HepG2 (cell line): ENCODE measurements at regions not wholly inside any gene's neighbourhood (a gene's known extent, or its start where the extent isn't known, plus 50 kb on each side); places are given as distances from the start of the nearest gene placed in this dataset.

Experiments used
- ATAC-seq: fragments of 200-7000 bp; cut with Tn5 transposase; 3 replicates; pipeline ENCODE4 v1.9.1; 2020; ENCODE audit warnings: mild to moderate bottlenecking, moderate library complexity
- BruUV-seq: library from RNA; stranded (reverse); fragments of 400-500 nt; replicated peaks from 2 replicates; lab custom pipeline; 2021; lab: Mats Ljungman, UMichigan
- CTCF ChIA-PET: fragments of 300-600 bp; formaldehyde crosslinking; extraction: SDS; loops from one replicate; lab custom pipeline; 2021; ENCODE audit warnings: low total read pairs, inconsistent platforms, low intra/inter-chr PET ratio; lab: Yijun Ruan, JAX
- POLR2A ChIA-PET: fragments of 350-600 bp; sonication (Branson Sonifier 250); formaldehyde crosslinking; loops from one replicate; lab custom pipeline; 2020; ENCODE audit warnings: antibody characterized with exemption, inconsistent platforms; lab: Yijun Ruan, JAX
- DNase-seq: peaks from one replicate; pipeline ENCODE4 v3.0.0-alpha.2; 2015; ENCODE audit warnings: low spot score
- FAIRE-seq: peaks from 3 replicates; lab custom pipeline; 2011; peaks lifted over from hg19 to GRCh38; lab: Jason Lieb, UNC
- H2AFZ ChIP-seq: one replicate; pipeline ENCODE4 v1.6.1; 2011; ENCODE audit warnings: low read length, inconsistent platforms
- H3K27ac ChIP-seq: fragments of 300-600 bp; 3 replicates; pipeline ENCODE4 v1.8.0; 2011; ENCODE audit warnings: mixed run types, mild to moderate bottlenecking, mixed read lengths, low read length, inconsistent platforms; ENCODE audit not compliant: insufficient read depth; ENCODE audit errors: extremely low read length
- H3K27me3 ChIP-seq, 2 experiments: fragments of 200-600 bp in 1 of 2; 2 replicates in 1 of 2; 3 replicates in 1 of 2; pipeline versions ENCODE4 v1.6.0 to v1.8.0; 2011; ENCODE audit warnings: low read length in 2 of 2, mild to moderate bottlenecking in 2 of 2, moderate library complexity in 2 of 2, inconsistent platforms in 1 of 2; ENCODE audit not compliant: insufficient read depth in 2 of 2, control insufficient read depth in 1 of 2
- H3K36me3 ChIP-seq, 2 experiments: fragments of 200-600 bp in 1 of 2; replicated peaks in 1 of 2; 2 replicates in 1 of 2; 3 replicates in 1 of 2; pipeline versions ENCODE4 v1.5.1 to v1.8.0; 2011; ENCODE audit warnings: low read length in 2 of 2, inconsistent platforms in 1 of 2; ENCODE audit not compliant: insufficient read depth in 2 of 2, control insufficient read depth in 1 of 2
- H3K4me1 ChIP-seq: 2 replicates; pipeline ENCODE4 v1.5.1; 2012; ENCODE audit warnings: low read length, inconsistent platforms; ENCODE audit not compliant: insufficient read depth
- H3K4me2 ChIP-seq: 2 replicates; pipeline ENCODE4 v1.6.0; 2011; ENCODE audit warnings: low read depth, low read length, inconsistent platforms
- H3K4me3 ChIP-seq, 3 experiments: fragments of 200-600 bp in 1 of 3; sonication (generic), shearing (Covaris generic) in 1 of 3; replicated peaks in 1 of 3; 2 replicates each; pipeline ENCODE4 v1.5.1; 2011 to 2016; ENCODE audit warnings: low read length in 3 of 3, inconsistent platforms in 2 of 3, low read depth in 2 of 3, mild to moderate bottlenecking in 2 of 3, control low read depth in 1 of 3, mixed read lengths in 1 of 3; ENCODE audit not compliant: insufficient read depth in 1 of 3
- H3K79me2 ChIP-seq: one replicate; pipeline ENCODE4 v1.6.1; 2011; ENCODE audit warnings: low read length, inconsistent platforms; ENCODE audit not compliant: insufficient read depth
- H3K9ac ChIP-seq: 2 replicates; pipeline ENCODE4 v1.6.0; 2011; ENCODE audit warnings: mild to moderate bottlenecking, low read depth, low read length, inconsistent platforms; ENCODE audit not compliant: insufficient read depth
- H3K9me3 ChIP-seq: 2 replicates; pipeline ENCODE4 v1.5.1; 2012; ENCODE audit warnings: mild to moderate bottlenecking, low read length
- H4K20me1 ChIP-seq: 2 replicates; pipeline ENCODE4 v1.6.0; 2011; ENCODE audit warnings: inconsistent platforms, mild to moderate bottlenecking, low read length, moderate library complexity; ENCODE audit not compliant: insufficient read depth
- EHMT2 ChIP-seq: fragments of 200-600 bp; sonication (generic); IDR thresholded peaks from 2 replicates; pipeline ENCODE4 v1.7.0; 2017; ENCODE audit warnings: antibody characterized with exemption, low read depth, low read length, borderline replicate concordance
- FOXO1 ChIP-seq: sonication (generic); formaldehyde crosslinking; IDR thresholded peaks from 2 replicates; pipeline ENCODE4 v1.4.0; 2020; ENCODE audit warnings: missing genetic modification reagents
- SIN3A ChIP-seq: IDR thresholded peaks from 2 replicates; pipeline ENCODE4 v1.6.1; 2011; ENCODE audit warnings: low read depth, mild to moderate bottlenecking, control low read depth, low read length, borderline replicate concordance
- TRAFD1 ChIP-seq: sonication (generic); formaldehyde crosslinking; IDR thresholded peaks from 2 replicates; pipeline ENCODE4 v1.5.1; 2020; ENCODE audit warnings: missing genetic modification reagents, mild to moderate bottlenecking, borderline replicate concordance
- ZBTB46 ChIP-seq: sonication (generic); formaldehyde crosslinking; IDR thresholded peaks from 2 replicates; pipeline ENCODE4 v1.4.0; 2020; ENCODE audit warnings: mild to moderate bottlenecking, missing genetic modification reagents, borderline replicate concordance
- ZNF446 ChIP-seq: sonication (generic); formaldehyde crosslinking; IDR thresholded peaks from 2 replicates; pipeline ENCODE4 v1.5.0; 2020; ENCODE audit warnings: mild to moderate bottlenecking, missing genetic modification reagents
- ZNF710 ChIP-seq: sonication (generic); formaldehyde crosslinking; IDR thresholded peaks from 2 replicates; pipeline ENCODE4 v1.5.0; 2020; ENCODE audit warnings: mild to moderate bottlenecking, missing genetic modification reagents, borderline replicate concordance
- ZNF83 ChIP-seq: sonication (generic); formaldehyde crosslinking; IDR thresholded peaks from 2 replicates; pipeline ENCODE4 v1.4.0; 2020; ENCODE audit warnings: missing genetic modification reagents, mild to moderate bottlenecking, borderline replicate concordance
- WGBS: methylation state at CpG from one replicate; pipeline ENCODE4 v1.1.6; 2017; ENCODE audit warnings: low lambda C conversion rate; 5-methylcytosine and 5-hydroxymethylcytosine counted together
- in situ Hi-C: cut with HindIII; loops from 2 replicates; pipeline ENCODE4 v1.10.0; 2017; ENCODE audit warnings: low pct_unique_long_range_greater_than_20kb; ENCODE audit not compliant: extremely low pct_ligation_motif_present
- intact Hi-C: fragments of 100-400 bp; cut with micrococcal nuclease; formaldehyde crosslinking; loops from one replicate; pipeline ENCODE4 v1.10.0; 2022; ENCODE audit not compliant: unreplicated experiment
- TF ChIP-seq, protein P1 (sequence below): sonication (generic); formaldehyde crosslinking; IDR thresholded peaks from 2 replicates; pipeline ENCODE4 v1.4.0; 2020; ENCODE audit warnings: missing genetic modification reagents, low read depth, mild to moderate bottlenecking, borderline replicate concordance
- TF ChIP-seq, protein P2 (sequence below): sonication (generic); formaldehyde crosslinking; IDR thresholded peaks from 2 replicates; pipeline ENCODE4 v1.4.0; 2020; ENCODE audit warnings: missing genetic modification reagents

- no peak overlapping the region for H3K4me3 ChIP-seq
Observed at GRCh38 chr5:116922532-116922931, 347.9 kb upstream of the SEMA6A start.

GRCh38 chr5:116914869-116915504 is 340.4 kb upstream of the SEMA6A start:
- H2AFZ ChIP-seq: no peak overlapping the region
- H3K79me2 ChIP-seq: no peaks in the 10 kb centered on the region
- POLR2A ChIA-PET: no interaction called here
- in situ Hi-C loops (no loop called here), intact Hi-C loops (no loop called here)
- no peaks in the 10 kb centered on the region for H3K36me3 ChIP-seq
- H3K4me2 ChIP-seq: no peak overlapping the region
- DNase-seq (no peak), ATAC-seq (no peak), FAIRE-seq (no peak)
- WGBS: 0% methylated on average over 2 of the region's 2 CpGs
- no peaks in the 10 kb centered on the region for H3K4me1 ChIP-seq
- no TSS peak for BruUV-seq
- no peak overlapping the region for H3K27ac ChIP-seq
- CTCF ChIA-PET: no interaction called here
- no peaks in the 10 kb centered on the region for H3K9me3 ChIP-seq
- H3K27me3 ChIP-seq: no peaks in the 10 kb centered on the region; a peak in 2 of 5 replicates
- no peak overlapping the region for H3K9ac ChIP-seq
- H4K20me1 ChIP-seq: no peaks in the 10 kb centered on the region
- H3K4me3 ChIP-seq: no peak overlapping the region
- TF ChIP-seq, protein P1, sequence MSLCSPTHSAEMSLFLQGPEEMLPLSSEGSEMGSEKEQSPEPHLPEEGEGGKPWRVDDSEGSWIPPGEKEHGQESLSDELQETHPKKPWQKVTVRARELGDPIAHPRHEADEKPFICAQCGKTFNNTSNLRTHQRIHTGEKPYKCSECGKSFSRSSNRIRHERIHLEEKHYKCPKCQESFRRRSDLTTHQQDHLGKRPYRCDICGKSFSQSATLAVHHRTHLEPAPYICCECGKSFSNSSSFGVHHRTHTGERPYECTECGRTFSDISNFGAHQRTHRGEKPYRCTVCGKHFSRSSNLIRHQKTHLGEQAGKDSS: no peak
- TF ChIP-seq ZNF83 (CRISPR knock-in tag) (no peak), EHMT2 (no peak), TRAFD1 (no peak), ZNF710 (CRISPR knock-in tag) (no peak)

More at GRCh38 chr5:116922532-116922931, 347.9 kb upstream of the SEMA6A start:
- no peaks in the 10 kb centered on the region for H4K20me1 ChIP-seq
- no TSS peak for BruUV-seq
- H3K9ac ChIP-seq: no peak overlapping the region
- no peak for TF ChIP-seq SIN3A
- TF ChIP-seq, protein P2, sequence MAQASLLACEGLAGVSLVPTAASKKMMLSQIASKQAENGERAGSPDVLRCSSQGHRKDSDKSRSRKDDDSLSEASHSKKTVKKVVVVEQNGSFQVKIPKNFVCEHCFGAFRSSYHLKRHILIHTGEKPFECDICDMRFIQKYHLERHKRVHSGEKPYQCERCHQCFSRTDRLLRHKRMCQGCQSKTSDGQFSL (CRISPR knock-in tag): no peak
- no peak for TF ChIP-seq FOXO1 (CRISPR knock-in tag)
- TF ChIP-seq ZNF446 (CRISPR knock-in tag): no peak
- no peak for TF ChIP-seq ZBTB46
- H3K79me2 ChIP-seq: no peaks in the 10 kb centered on the region
- H3K36me3 ChIP-seq: no peaks in the 10 kb centered on the region
- no peak for FAIRE-seq
- no peak overlapping the region for H3K4me2 ChIP-seq
- intact Hi-C loops: no loop called here
- H3K4me1 ChIP-seq: no peaks in the 10 kb centered on the region; the same call in 1 of the 2 replicates
- H3K27me3 ChIP-seq: peaks cover 0 to 5% of the 10 kb centered on the region in 2 experiments; a peak in 2 of 5 replicates
- DNase-seq: no peak
- ATAC-seq: no peak
- ChIA-PET POLR2A (no interaction called here), CTCF (no interaction called here)
- H3K27ac ChIP-seq: no peak overlapping the region
- in situ Hi-C loops: no loop called here
- no peak overlapping the region for H2AFZ ChIP-seq
- no peaks in the 10 kb centered on the region for H3K9me3 ChIP-seq
